Astrocyte (in vitro differentiated cells and primary cell): ENCODE measurements at regions not wholly inside any gene's neighbourhood (a gene's known extent, or its start where the extent isn't known, plus 50 kb on each side); places are given as distances from the start of the nearest gene placed in this dataset.

Experiments used
- DNase-seq: peaks from one replicate; pipeline ENCODE4 v3.0.0-alpha.2; 2010; ENCODE audit warnings: low read depth
- FAIRE-seq: peaks from 2 replicates; lab custom pipeline; 2011; peaks lifted over from hg19 to GRCh38; lab: Jason Lieb, UNC
- H2AFZ ChIP-seq: 2 replicates; pipeline ENCODE4 v1.6.0; 2012; ENCODE audit warnings: low read depth, low read length, inconsistent platforms
- H3K27ac ChIP-seq: 2 replicates; pipeline ENCODE4 v1.5.1; 2011; ENCODE audit warnings: low read depth, low read length, inconsistent platforms
- H3K27me3 ChIP-seq: 2 replicates; pipeline ENCODE4 v1.6.0; 2011; ENCODE audit warnings: low read length, inconsistent platforms; ENCODE audit not compliant: insufficient read depth
- H3K36me3 ChIP-seq: 2 replicates; pipeline ENCODE4 v1.5.1; 2011; ENCODE audit warnings: low read length, inconsistent platforms; ENCODE audit not compliant: insufficient read depth
- H3K4me1 ChIP-seq: 2 replicates; pipeline ENCODE4 v1.5.1; 2011; ENCODE audit warnings: low read length, inconsistent platforms; ENCODE audit not compliant: insufficient read depth
- H3K4me2 ChIP-seq: 2 replicates; pipeline ENCODE4 v1.6.0; 2012; ENCODE audit warnings: low read length, inconsistent platforms
- H3K4me3 ChIP-seq: 2 replicates; pipeline ENCODE4 v1.5.1; 2011; ENCODE audit warnings: low read depth, mild to moderate bottlenecking, low read length, inconsistent platforms; ENCODE audit not compliant: insufficient read depth
- H3K79me2 ChIP-seq: 2 replicates; pipeline ENCODE4 v1.6.0; 2012; ENCODE audit warnings: mild to moderate bottlenecking, low read length, inconsistent platforms; ENCODE audit not compliant: insufficient read depth
- H3K9ac ChIP-seq: 2 replicates; pipeline ENCODE4 v1.6.0; 2012; ENCODE audit warnings: mild to moderate bottlenecking, low read length, inconsistent platforms
- H3K9me3 ChIP-seq: 2 replicates; pipeline ENCODE4 v1.5.1; 2012; ENCODE audit warnings: low read depth, mild to moderate bottlenecking, low read length, inconsistent platforms; ENCODE audit not compliant: insufficient read depth
- H4K20me1 ChIP-seq: 2 replicates; pipeline ENCODE4 v1.6.0; 2012; ENCODE audit warnings: low read length, inconsistent platforms; ENCODE audit not compliant: insufficient read depth
- H3K27ac Mint-ChIP-seq: one replicate; pipeline ENCODE4 v1.8.0; 2021; ENCODE audit warnings: mild to moderate bottlenecking, mixed read lengths; ENCODE audit not compliant: unreplicated experiment
- H3K27me3 Mint-ChIP-seq: one replicate; pipeline ENCODE4 v1.8.0; 2021; ENCODE audit warnings: low read depth, mixed read lengths; ENCODE audit not compliant: unreplicated experiment
- H3K36me3 Mint-ChIP-seq: one replicate; pipeline ENCODE4 v1.8.0; 2021; ENCODE audit warnings: low read depth, mixed read lengths; ENCODE audit not compliant: unreplicated experiment
- H3K4me1 Mint-ChIP-seq: one replicate; pipeline ENCODE4 v1.8.0; 2021; ENCODE audit warnings: low read depth, mixed read lengths; ENCODE audit not compliant: unreplicated experiment
- H3K4me3 Mint-ChIP-seq: one replicate; pipeline ENCODE4 v1.8.0; 2021; ENCODE audit warnings: mild to moderate bottlenecking, moderate library complexity, mixed read lengths; ENCODE audit not compliant: unreplicated experiment
- H3K9me3 Mint-ChIP-seq: one replicate; pipeline ENCODE4 v1.8.0; 2021; ENCODE audit warnings: mild to moderate bottlenecking, mixed read lengths; ENCODE audit not compliant: unreplicated experiment
- EZH2 ChIP-seq: IDR thresholded peaks from 2 replicates; pipeline ENCODE4 v1.6.1; 2012; ENCODE audit warnings: mild to moderate bottlenecking, low read length, inconsistent platforms; ENCODE audit not compliant: insufficient read depth
- TF ChIP-seq, protein P1 (sequence below): IDR thresholded peaks from 2 replicates; pipeline ENCODE4 v1.5.1; 2011; ENCODE audit warnings: low read depth, mild to moderate bottlenecking, inconsistent platforms, low read length, moderate library complexity; ENCODE audit not compliant: insufficient read depth

DNA sequence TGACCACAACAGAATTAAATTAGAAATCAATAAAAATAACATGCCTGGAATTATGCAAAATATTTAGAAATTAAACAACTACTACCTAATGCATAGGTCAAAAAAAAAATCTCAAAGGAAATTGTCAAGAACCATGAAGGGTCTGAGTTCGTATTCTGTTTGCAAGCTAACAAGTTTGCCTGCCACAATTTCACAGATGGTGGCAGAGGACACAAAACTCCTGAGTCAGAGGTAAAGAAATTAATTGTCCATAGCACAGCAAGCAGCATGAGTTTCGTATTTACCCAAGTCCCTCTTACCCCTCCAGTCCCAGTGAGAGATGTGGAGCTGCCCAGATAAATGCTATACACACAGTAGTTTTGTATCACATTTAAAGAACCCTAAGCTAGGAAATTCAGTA is 675.9 kb downstream of the UQCRFS1 start:
- Histone ChIP-seq H3K4me2 (no peak overlapping the region), H3K4me3 (no peak overlapping the region), H2AFZ (no peak overlapping the region), H3K4me1 (no peaks in the 10 kb centered on the region), H4K20me1 (no peaks in the 10 kb centered on the region), H3K79me2 (no peaks in the 10 kb centered on the region), H3K27me3 (no peaks in the 10 kb centered on the region), H3K9me3 (no peaks in the 10 kb centered on the region), H3K27ac (no peak overlapping the region), H3K36me3 (no peaks in the 10 kb centered on the region), H3K9ac (no peak overlapping the region)
- H3K36me3 Mint-ChIP-seq: peaks cover 2% of the 10 kb centered on the region
- FAIRE-seq (no peak), DNase-seq (no peak)
- H3K27ac Mint-ChIP-seq: no peak overlapping the region
- H3K9me3 Mint-ChIP-seq: peaks cover 8% of the 10 kb centered on the region
- H3K27me3 Mint-ChIP-seq: peaks cover 4% of the 10 kb centered on the region
- TF ChIP-seq, protein P1, sequence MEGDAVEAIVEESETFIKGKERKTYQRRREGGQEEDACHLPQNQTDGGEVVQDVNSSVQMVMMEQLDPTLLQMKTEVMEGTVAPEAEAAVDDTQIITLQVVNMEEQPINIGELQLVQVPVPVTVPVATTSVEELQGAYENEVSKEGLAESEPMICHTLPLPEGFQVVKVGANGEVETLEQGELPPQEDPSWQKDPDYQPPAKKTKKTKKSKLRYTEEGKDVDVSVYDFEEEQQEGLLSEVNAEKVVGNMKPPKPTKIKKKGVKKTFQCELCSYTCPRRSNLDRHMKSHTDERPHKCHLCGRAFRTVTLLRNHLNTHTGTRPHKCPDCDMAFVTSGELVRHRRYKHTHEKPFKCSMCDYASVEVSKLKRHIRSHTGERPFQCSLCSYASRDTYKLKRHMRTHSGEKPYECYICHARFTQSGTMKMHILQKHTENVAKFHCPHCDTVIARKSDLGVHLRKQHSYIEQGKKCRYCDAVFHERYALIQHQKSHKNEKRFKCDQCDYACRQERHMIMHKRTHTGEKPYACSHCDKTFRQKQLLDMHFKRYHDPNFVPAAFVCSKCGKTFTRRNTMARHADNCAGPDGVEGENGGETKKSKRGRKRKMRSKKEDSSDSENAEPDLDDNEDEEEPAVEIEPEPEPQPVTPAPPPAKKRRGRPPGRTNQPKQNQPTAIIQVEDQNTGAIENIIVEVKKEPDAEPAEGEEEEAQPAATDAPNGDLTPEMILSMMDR: no peak
- no peak for TF ChIP-seq EZH2
- no peak overlapping the region for H3K4me3 Mint-ChIP-seq
- no peaks in the 10 kb centered on the region for H3K4me1 Mint-ChIP-seq

DNA sequence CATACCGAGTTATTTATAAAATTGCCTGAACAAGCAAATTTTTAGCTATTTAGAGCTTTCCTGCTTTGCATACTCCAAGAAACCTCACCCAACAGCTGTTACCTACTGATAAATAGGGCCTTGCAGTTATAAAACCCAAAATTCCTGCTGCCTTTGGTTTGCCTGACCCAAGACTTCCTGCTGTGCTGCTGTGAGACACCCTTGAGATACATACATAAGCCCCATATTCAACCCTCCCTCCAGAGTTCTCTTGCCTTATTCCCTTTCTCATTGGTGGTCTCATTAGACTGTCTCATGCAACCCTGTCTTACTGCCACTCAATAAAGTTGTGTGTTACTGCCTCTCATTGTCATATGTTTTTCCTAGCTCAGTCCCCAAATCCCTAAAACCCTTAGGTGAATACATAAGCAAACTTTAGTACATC is 677.6 kb downstream of the UQCRFS1 start:
- H3K36me3 ChIP-seq: no peaks in the 10 kb centered on the region
- H2AFZ ChIP-seq: no peak overlapping the region
- H3K27me3 ChIP-seq: no peaks in the 10 kb centered on the region
- H3K27me3 Mint-ChIP-seq: no peaks in the 10 kb centered on the region
- no peaks in the 10 kb centered on the region for H3K9me3 ChIP-seq
- no peak overlapping the region for H3K4me2 ChIP-seq
- no peaks in the 10 kb centered on the region for H3K4me1 ChIP-seq
- H3K4me3 ChIP-seq: no peak overlapping the region
- peaks cover 2% of the 10 kb centered on the region for H3K36me3 Mint-ChIP-seq
- TF ChIP-seq EZH2: no peak
- TF ChIP-seq, protein P1: no peak
- peaks cover 12% of the 10 kb centered on the region for H3K9me3 Mint-ChIP-seq
- no peaks in the 10 kb centered on the region for H4K20me1 ChIP-seq
- H3K27ac Mint-ChIP-seq: no peak overlapping the region
- no peak overlapping the region for H3K4me3 Mint-ChIP-seq
- H3K79me2 ChIP-seq: no peaks in the 10 kb centered on the region
- no peak for DNase-seq
- FAIRE-seq: no peak
- H3K27ac ChIP-seq: no peak overlapping the region
- H3K4me1 Mint-ChIP-seq: no peaks in the 10 kb centered on the region
- no peak overlapping the region for H3K9ac ChIP-seq

DNA sequence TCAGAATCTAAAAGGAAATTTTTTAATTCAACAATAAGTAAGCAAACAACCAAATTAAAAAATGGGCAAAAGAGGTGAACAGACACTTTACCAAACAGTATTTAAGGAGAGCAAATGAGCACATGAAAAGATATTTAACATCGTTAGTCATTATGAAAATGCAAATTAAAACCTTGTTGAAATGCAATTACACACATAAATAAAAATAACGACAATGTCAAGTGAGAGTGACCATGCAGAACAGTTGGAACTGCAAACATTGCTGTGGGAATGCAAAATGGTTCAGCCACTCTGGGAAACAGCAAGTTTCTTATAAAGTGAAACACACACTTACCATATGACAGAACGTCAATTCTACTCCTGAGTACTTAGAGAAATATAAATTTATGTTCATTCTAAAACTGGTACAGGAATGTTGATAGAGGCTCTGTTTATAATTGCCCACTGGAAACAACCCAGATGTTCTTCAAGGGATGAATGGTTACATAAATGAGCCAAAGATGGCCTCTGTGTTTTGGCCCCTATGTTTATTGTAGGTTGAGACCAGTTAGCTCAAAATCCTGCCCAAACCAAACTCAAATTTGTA is 678.1 kb downstream of the UQCRFS1 start:
- Mint-ChIP-seq H3K4me3 (no peak overlapping the region), H3K27ac (no peak overlapping the region), H3K9me3 (peaks cover 12% of the 10 kb centered on the region), H3K4me1 (no peaks in the 10 kb centered on the region), H3K36me3 (peaks cover 2% of the 10 kb centered on the region), H3K27me3 (no peaks in the 10 kb centered on the region)
- TF ChIP-seq EZH2: no peak
- Histone ChIP-seq H3K79me2 (no peaks in the 10 kb centered on the region), H4K20me1 (no peaks in the 10 kb centered on the region), H3K27ac (no peak overlapping the region), H3K27me3 (no peaks in the 10 kb centered on the region), H2AFZ (no peak overlapping the region), H3K36me3 (no peaks in the 10 kb centered on the region), H3K4me3 (no peak overlapping the region), H3K9ac (no peak overlapping the region), H3K9me3 (no peaks in the 10 kb centered on the region), H3K4me2 (no peak overlapping the region), H3K4me1 (no peaks in the 10 kb centered on the region)
- DNase-seq (no peak), FAIRE-seq (no peak)
